ENCODE measurements at regions not wholly inside any gene's neighbourhood (a gene's known extent, or its start where the extent isn't known, plus 50 kb on each side); places are given as distances from the start of the nearest gene placed in this dataset.
"Not testable (repeated sequence)": the region's sequence is repeated elsewhere in the genome, so short reads cannot be mapped to it uniquely, and the experiment has no call there.

- H3K27ac Mint-ChIP-seq; H3K36me3 Mint-ChIP-seq; H3K4me1 Mint-ChIP-seq; DNase-seq; CTCF ChIA-PET; H3K4me3 ChIP-seq (ENCODE audit: low read length); H3K36me3 ChIP-seq (ENCODE audit: control insufficient read depth in 2 of 3, insufficient read depth in 3 of 3, low read length in 3 of 3); H3K27ac ChIP-seq (ENCODE audit: low read depth, low read length); intact Hi-C loops (cut with micrococcal nuclease); POLR2A ChIA-PET; H3K4me1 ChIP-seq (ENCODE audit: control insufficient read depth in 2 of 2, insufficient read depth in 2 of 2, low read length in 2 of 2); H3K9me3 ChIP-seq (ENCODE audit: control insufficient read depth in 2 of 3, low read length in 3 of 3); H3K4me3 Mint-ChIP-seq; H3K27me3 ChIP-seq (ENCODE audit: control insufficient read depth in 2 of 2, insufficient read depth in 2 of 2, low read length in 2 of 2); H3K9me3 Mint-ChIP-seq; ATAC-seq: not testable (repeated sequence)
- peaks cover 10 to 34% (median 29%) of the 10 kb centered on the region in 5 donors for H3K27me3 Mint-ChIP-seq
Observed at GRCh38 chr3:170650557-170650956, 64.7 kb upstream of the SLC7A14 start.

DNA sequence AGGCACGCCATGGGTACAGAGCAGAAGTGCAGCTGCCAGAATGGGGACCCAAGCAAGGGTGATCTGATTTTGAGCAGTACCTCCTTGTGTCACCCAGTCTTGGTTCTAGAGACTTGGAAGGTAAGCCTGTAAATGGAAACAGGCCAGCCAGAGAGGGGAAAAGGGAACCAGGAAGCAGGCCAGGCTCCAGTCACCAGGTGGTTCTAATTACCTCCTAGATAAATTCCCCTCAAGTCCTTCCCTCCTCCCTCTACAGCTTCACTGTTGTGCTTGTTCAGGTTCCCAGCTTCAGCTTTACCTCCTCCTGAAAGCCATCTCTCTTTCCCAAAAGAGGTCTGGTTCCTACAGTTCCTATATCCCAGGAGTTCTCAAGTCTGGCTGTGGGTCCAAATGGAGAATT is 58.8 kb upstream of the SLC7A14 start:
- no peak for ATAC-seq
- Mint-ChIP-seq H3K9me3 (peaks cover 0 to 23% (median 4%) of the 10 kb centered on the region in 11 donors), H3K4me3 (no peak overlapping the region), H3K4me1 (no peaks in the 10 kb centered on the region), H3K27ac (no peak overlapping the region), H3K36me3 (no peaks in the 10 kb centered on the region), H3K27me3 (peaks cover 0 to 20% (median 13%) of the 10 kb centered on the region in 5 donors)
- Histone ChIP-seq H3K9me3 (ENCODE audit: control insufficient read depth in 2 of 3, low read length in 3 of 3) (no peaks in the 10 kb centered on the region), H3K27ac (ENCODE audit: low read depth, low read length) (no peak overlapping the region), H3K36me3 (ENCODE audit: control insufficient read depth in 2 of 3, insufficient read depth in 3 of 3, low read length in 3 of 3) (no peaks in the 10 kb centered on the region), H3K4me3 (ENCODE audit: low read length) (no peak overlapping the region), H3K27me3 (ENCODE audit: control insufficient read depth in 2 of 2, insufficient read depth in 2 of 2, low read length in 2 of 2) (no peaks in the 10 kb centered on the region), H3K4me1 (ENCODE audit: control insufficient read depth in 2 of 2, insufficient read depth in 2 of 2, low read length in 2 of 2) (no peaks in the 10 kb centered on the region)
- ChIA-PET POLR2A (no interaction called here), CTCF (interaction anchor here (0.7 kb wide), 1 partner anchor 64 kb away, joined by 4 read pairs; no protein-coding TSS in a partner anchor)
- no peak for DNase-seq
- intact Hi-C loops (cut with micrococcal nuclease): no loop called here

GRCh38 chr3:170643831-170644230 is 58.0 kb upstream of the SLC7A14 start:
- ChIA-PET POLR2A (no interaction called here), CTCF (no interaction called here)
- no peaks in the 10 kb centered on the region for H3K9me3 ChIP-seq (ENCODE audit: control insufficient read depth in 2 of 3, low read length in 3 of 3)
- H3K4me1 ChIP-seq (ENCODE audit: control insufficient read depth in 2 of 2, insufficient read depth in 2 of 2, low read length in 2 of 2): no peaks in the 10 kb centered on the region
- Mint-ChIP-seq H3K4me3 (no peak overlapping the region), H3K27ac (no peak overlapping the region), H3K27me3 (peaks cover 0 to 19% (median 9%) of the 10 kb centered on the region in 5 donors), H3K4me1 (no peaks in the 10 kb centered on the region), H3K9me3 (peaks cover 0 to 23% (median 4%) of the 10 kb centered on the region in 11 donors), H3K36me3 (no peaks in the 10 kb centered on the region)
- intact Hi-C loops (cut with micrococcal nuclease): no loop called here
- DNase-seq (no peak), ATAC-seq (no peak)
- no peak overlapping the region for H3K4me3 ChIP-seq (ENCODE audit: low read length)
- no peaks in the 10 kb centered on the region for H3K27me3 ChIP-seq (ENCODE audit: control insufficient read depth in 2 of 2, insufficient read depth in 2 of 2, low read length in 2 of 2)
- no peak overlapping the region for H3K27ac ChIP-seq (ENCODE audit: low read depth, low read length)
- no peaks in the 10 kb centered on the region for H3K36me3 ChIP-seq (ENCODE audit: control insufficient read depth in 2 of 3, insufficient read depth in 3 of 3, low read length in 3 of 3)

GRCh38 chr3:170642882-170643601 is 57.2 kb upstream of the SLC7A14 start:
- no peaks in the 10 kb centered on the region for H3K36me3 Mint-ChIP-seq
- DNase-seq (no peak), ATAC-seq (no peak)
- intact Hi-C loops (cut with micrococcal nuclease): no loop called here
- POLR2A ChIA-PET: no interaction called here
- Histone ChIP-seq H3K4me3 (ENCODE audit: low read length) (no peak overlapping the region), H3K4me1 (ENCODE audit: control insufficient read depth in 2 of 2, insufficient read depth in 2 of 2, low read length in 2 of 2) (no peaks in the 10 kb centered on the region), H3K27ac (ENCODE audit: low read depth, low read length) (no peak overlapping the region), H3K9me3 (ENCODE audit: control insufficient read depth in 2 of 3, low read length in 3 of 3) (no peaks in the 10 kb centered on the region), H3K36me3 (ENCODE audit: control insufficient read depth in 2 of 3, insufficient read depth in 3 of 3, low read length in 3 of 3) (no peaks in the 10 kb centered on the region), H3K27me3 (ENCODE audit: control insufficient read depth in 2 of 2, insufficient read depth in 2 of 2, low read length in 2 of 2) (no peaks in the 10 kb centered on the region)
- peaks cover 0 to 16% (median 4%) of the 10 kb centered on the region in 5 donors for H3K27me3 Mint-ChIP-seq
- H3K9me3 Mint-ChIP-seq: peaks cover 0 to 23% (median 4%) of the 10 kb centered on the region in 11 donors
- no peak overlapping the region for H3K27ac Mint-ChIP-seq
- CTCF ChIA-PET: no interaction called here
- no peaks in the 10 kb centered on the region for H3K4me1 Mint-ChIP-seq
- H3K4me3 Mint-ChIP-seq: no peak overlapping the region

DNA sequence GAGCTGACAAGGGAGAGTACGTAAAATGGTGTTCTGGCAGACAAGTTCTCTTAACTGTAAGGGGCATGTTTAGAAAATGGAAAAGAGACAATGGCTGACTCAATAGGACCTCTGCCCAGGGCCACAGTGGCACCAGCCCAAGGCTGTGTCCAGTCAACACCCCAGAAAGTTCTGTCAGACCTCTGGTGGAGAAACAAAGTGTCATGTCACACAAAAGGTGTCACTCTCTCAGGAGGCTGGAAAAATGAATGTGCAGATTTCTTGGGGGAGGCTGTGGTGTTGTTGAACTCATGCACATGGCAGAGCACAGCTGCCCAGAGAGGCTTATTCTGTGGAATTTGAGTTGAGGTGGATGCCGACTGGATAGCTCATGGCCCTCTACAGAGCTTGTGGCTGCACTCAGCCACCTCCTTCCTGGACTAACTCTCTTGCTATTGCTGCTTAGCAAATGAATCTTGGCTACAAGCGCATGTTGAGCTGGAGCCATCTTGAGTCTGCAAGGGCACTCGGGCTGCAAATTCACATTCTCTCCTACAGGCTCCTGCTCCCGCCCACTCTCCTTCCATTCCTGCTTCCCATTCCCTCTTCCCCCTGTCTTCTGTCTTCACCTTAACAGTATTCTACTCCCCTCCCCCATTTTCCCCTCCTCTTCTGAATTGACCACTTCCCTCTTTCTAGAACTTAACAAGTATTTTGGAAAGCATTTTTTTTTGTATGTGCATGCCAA is 55.8 kb upstream of the SLC7A14 start:
- ATAC-seq (no peak), DNase-seq (no peak)
- intact Hi-C loops (cut with micrococcal nuclease): no loop called here
- no peak overlapping the region for H3K4me3 Mint-ChIP-seq
- H3K27me3 Mint-ChIP-seq: peaks cover 0 to 16% (median 1%) of the 10 kb centered on the region in 5 donors
- no peaks in the 10 kb centered on the region for H3K4me1 Mint-ChIP-seq
- H3K36me3 ChIP-seq (ENCODE audit: control insufficient read depth in 2 of 3, insufficient read depth in 3 of 3, low read length in 3 of 3): no peaks in the 10 kb centered on the region
- no peak overlapping the region for H3K27ac ChIP-seq (ENCODE audit: low read depth, low read length)
- no peaks in the 10 kb centered on the region for H3K9me3 ChIP-seq (ENCODE audit: control insufficient read depth in 2 of 3, low read length in 3 of 3)
- no peaks in the 10 kb centered on the region for H3K36me3 Mint-ChIP-seq
- CTCF ChIA-PET: no interaction called here
- H3K9me3 Mint-ChIP-seq: peaks cover 0 to 23% (median 4%) of the 10 kb centered on the region in 11 donors
- H3K27me3 ChIP-seq (ENCODE audit: control insufficient read depth in 2 of 2, insufficient read depth in 2 of 2, low read length in 2 of 2): no peaks in the 10 kb centered on the region
- no peaks in the 10 kb centered on the region for H3K4me1 ChIP-seq (ENCODE audit: control insufficient read depth in 2 of 2, insufficient read depth in 2 of 2, low read length in 2 of 2)
- H3K4me3 ChIP-seq (ENCODE audit: low read length): no peak overlapping the region
- POLR2A ChIA-PET: no interaction called here
- no peak overlapping the region for H3K27ac Mint-ChIP-seq

DNA sequence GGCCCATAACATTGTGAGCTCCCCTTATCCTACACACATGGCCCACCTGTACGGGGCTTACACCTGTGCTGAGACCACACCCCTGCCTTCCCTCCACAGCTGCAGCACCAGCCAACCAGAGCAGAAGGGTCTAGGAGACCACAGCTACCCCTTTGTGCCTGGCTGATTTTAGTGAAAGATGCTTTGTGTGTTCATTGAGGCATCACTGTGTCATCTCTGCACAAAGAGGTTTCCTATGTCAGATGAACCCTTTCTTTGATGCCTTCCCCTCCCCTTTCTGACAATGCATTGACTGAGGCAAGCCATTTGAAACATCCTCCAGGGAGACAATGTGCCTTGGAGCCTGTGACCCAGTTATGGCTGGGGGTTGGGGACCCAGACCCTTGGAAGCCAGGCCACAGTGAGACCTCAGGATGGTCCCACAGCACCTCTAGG is 54.9 kb upstream of the SLC7A14 start:
- Mint-ChIP-seq H3K27ac (no peak overlapping the region), H3K27me3 (peaks cover 0 to 16% (median 2%) of the 10 kb centered on the region in 5 donors), H3K36me3 (no peaks in the 10 kb centered on the region), H3K9me3 (peaks cover 0 to 18% (median 4%) of the 10 kb centered on the region in 11 donors), H3K4me3 (no peak overlapping the region), H3K4me1 (no peaks in the 10 kb centered on the region)
- ChIA-PET CTCF (no interaction called here), POLR2A (no interaction called here)
- Histone ChIP-seq H3K36me3 (ENCODE audit: control insufficient read depth in 2 of 3, insufficient read depth in 3 of 3, low read length in 3 of 3) (no peaks in the 10 kb centered on the region), H3K27me3 (ENCODE audit: control insufficient read depth in 2 of 2, insufficient read depth in 2 of 2, low read length in 2 of 2) (no peaks in the 10 kb centered on the region), H3K4me1 (ENCODE audit: control insufficient read depth in 2 of 2, insufficient read depth in 2 of 2, low read length in 2 of 2) (no peaks in the 10 kb centered on the region), H3K9me3 (ENCODE audit: control insufficient read depth in 2 of 3, low read length in 3 of 3) (no peaks in the 10 kb centered on the region), H3K27ac (ENCODE audit: low read depth, low read length) (no peak overlapping the region), H3K4me3 (ENCODE audit: low read length) (no peak overlapping the region)
- no peak for ATAC-seq
- DNase-seq: no peak
- intact Hi-C loops (cut with micrococcal nuclease): no loop called here

DNA sequence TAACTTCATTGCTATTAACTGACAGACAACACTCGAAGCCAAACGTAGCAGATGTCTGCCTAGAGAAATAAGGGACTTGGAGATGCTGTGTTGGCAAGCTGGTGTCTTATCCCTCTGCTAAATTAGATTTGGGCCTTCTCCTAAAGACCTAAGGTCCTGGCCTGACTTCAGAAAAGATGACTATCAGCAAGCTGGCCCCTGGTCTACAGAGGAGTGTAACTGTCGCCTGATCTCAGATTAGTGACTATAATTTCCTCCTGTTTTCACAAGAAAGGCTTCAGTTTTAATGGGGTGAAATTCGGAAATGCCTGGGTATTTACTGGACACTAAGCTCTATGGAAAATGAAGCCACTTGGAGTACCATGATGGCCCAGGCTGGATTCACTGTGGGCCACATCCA is 53.1 kb upstream of the SLC7A14 start:
- peaks cover 0 to 16% (median 7%) of the 10 kb centered on the region in 5 donors for H3K27me3 Mint-ChIP-seq
- no peak overlapping the region for H3K27ac ChIP-seq (ENCODE audit: low read depth, low read length)
- no peaks in the 10 kb centered on the region for H3K27me3 ChIP-seq (ENCODE audit: control insufficient read depth in 2 of 2, insufficient read depth in 2 of 2, low read length in 2 of 2)
- H3K4me3 Mint-ChIP-seq: no peak overlapping the region
- ChIA-PET POLR2A (no interaction called here), CTCF (no interaction called here)
- H3K4me1 ChIP-seq (ENCODE audit: control insufficient read depth in 2 of 2, insufficient read depth in 2 of 2, low read length in 2 of 2): no peaks in the 10 kb centered on the region
- peaks cover 0 to 5% (median 0%) of the 10 kb centered on the region in 11 donors for H3K9me3 Mint-ChIP-seq
- ATAC-seq: no peak
- intact Hi-C loops (cut with micrococcal nuclease): no loop called here
- H3K4me3 ChIP-seq (ENCODE audit: low read length): no peak overlapping the region
- no peaks in the 10 kb centered on the region for H3K36me3 ChIP-seq (ENCODE audit: control insufficient read depth in 2 of 3, insufficient read depth in 3 of 3, low read length in 3 of 3)
- H3K9me3 ChIP-seq (ENCODE audit: control insufficient read depth in 2 of 3, low read length in 3 of 3): no peaks in the 10 kb centered on the region
- no peak overlapping the region for H3K27ac Mint-ChIP-seq
- no peaks in the 10 kb centered on the region for H3K4me1 Mint-ChIP-seq
- DNase-seq: no peak
- H3K36me3 Mint-ChIP-seq: no peaks in the 10 kb centered on the region
